ENCODE measurements at regions not wholly inside any gene's neighbourhood (a gene's known extent, or its start where the extent isn't known, plus 50 kb on each side); places are given as distances from the start of the nearest gene placed in this dataset.

DNA sequence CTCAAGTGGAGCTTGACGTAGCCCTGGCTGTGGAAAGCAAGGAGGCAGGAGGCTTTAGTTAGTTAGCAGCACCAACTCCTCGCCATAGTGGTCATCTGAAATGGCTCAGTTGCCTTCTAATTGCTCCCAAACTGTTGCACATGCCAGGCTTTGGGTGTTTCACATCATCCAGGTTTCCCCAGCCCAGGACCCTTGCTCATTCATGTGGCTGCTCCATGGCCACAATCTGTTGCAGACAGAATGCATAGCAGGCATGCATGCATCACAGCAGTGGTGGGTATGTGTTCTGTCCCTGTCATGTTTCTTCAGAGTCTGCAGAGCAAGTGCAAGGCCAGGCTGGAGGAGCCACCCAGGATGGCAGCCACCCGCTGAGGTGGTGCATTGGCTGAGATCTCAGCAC is 407.6 kb downstream of the TSHZ3 start:
- Histone ChIP-seq H3K27ac (ENCODE audit: low read depth in 1 of 2, low read length in 2 of 2) (no peak overlapping the region), H3K4me2 (replicated peaks; ENCODE audit: extremely low read depth, low read length, poor library complexity, severe bottlenecking) (no peak overlapping the region), H3K9ac (ENCODE audit: insufficient read depth, low read length, poor library complexity, severe bottlenecking) (no peak overlapping the region), H3K9me3 (replicated peaks in 1 of 2; ENCODE audit: control insufficient read depth in 1 of 2, insufficient read depth in 1 of 2, low read length in 2 of 2) (no peaks in the 10 kb centered on the region), H3K27me3 (ENCODE audit: control insufficient read depth in 2 of 2, insufficient read depth in 2 of 2, low read length in 2 of 2) (no peaks in the 10 kb centered on the region), H4K20me1 (ENCODE audit: insufficient read depth, low read length) (no peaks in the 10 kb centered on the region), H3K4me3 (replicated peaks in 1 of 3; ENCODE audit: low read depth in 2 of 3, low read length in 3 of 3) (no peak overlapping the region), H2AFZ (ENCODE audit: insufficient read depth, low read depth, low read length, poor library complexity, severe bottlenecking) (no peak overlapping the region), H3K79me2 (ENCODE audit: insufficient read depth, low read length) (no peaks in the 10 kb centered on the region), H3K4me1 (ENCODE audit: control insufficient read depth in 1 of 2, insufficient read depth in 2 of 2, low read length in 2 of 2) (no peaks in the 10 kb centered on the region), H3K36me3 (replicated peaks in 1 of 2; ENCODE audit: control insufficient read depth in 1 of 2, insufficient read depth in 2 of 2, low read length in 2 of 2) (no peaks in the 10 kb centered on the region)
- Mint-ChIP-seq H3K27ac (no peak overlapping the region), H3K27me3 (ENCODE audit: low read depth in 3 of 3) (peaks cover 3 to 9% (median 3%) of the 10 kb centered on the region in 3 donors), H3K9me3 (peaks cover 0 to 3% (median 0%) of the 10 kb centered on the region in 7 donors), H3K4me3 (no peak overlapping the region), H3K36me3 (no peaks in the 10 kb centered on the region), H3K4me1 (no peaks in the 10 kb centered on the region)
- TF ChIP-seq, protein P1, sequence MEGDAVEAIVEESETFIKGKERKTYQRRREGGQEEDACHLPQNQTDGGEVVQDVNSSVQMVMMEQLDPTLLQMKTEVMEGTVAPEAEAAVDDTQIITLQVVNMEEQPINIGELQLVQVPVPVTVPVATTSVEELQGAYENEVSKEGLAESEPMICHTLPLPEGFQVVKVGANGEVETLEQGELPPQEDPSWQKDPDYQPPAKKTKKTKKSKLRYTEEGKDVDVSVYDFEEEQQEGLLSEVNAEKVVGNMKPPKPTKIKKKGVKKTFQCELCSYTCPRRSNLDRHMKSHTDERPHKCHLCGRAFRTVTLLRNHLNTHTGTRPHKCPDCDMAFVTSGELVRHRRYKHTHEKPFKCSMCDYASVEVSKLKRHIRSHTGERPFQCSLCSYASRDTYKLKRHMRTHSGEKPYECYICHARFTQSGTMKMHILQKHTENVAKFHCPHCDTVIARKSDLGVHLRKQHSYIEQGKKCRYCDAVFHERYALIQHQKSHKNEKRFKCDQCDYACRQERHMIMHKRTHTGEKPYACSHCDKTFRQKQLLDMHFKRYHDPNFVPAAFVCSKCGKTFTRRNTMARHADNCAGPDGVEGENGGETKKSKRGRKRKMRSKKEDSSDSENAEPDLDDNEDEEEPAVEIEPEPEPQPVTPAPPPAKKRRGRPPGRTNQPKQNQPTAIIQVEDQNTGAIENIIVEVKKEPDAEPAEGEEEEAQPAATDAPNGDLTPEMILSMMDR (IDR thresholded peaks at IDR 0.05): no peak
- intact Hi-C loops (cut with micrococcal nuclease): no loop called here
- no peak for DNase-seq
- 74% methylated on average over 3 of the region's 3 CpGs for WGBS (ENCODE audit: insufficient coverage)

DNA sequence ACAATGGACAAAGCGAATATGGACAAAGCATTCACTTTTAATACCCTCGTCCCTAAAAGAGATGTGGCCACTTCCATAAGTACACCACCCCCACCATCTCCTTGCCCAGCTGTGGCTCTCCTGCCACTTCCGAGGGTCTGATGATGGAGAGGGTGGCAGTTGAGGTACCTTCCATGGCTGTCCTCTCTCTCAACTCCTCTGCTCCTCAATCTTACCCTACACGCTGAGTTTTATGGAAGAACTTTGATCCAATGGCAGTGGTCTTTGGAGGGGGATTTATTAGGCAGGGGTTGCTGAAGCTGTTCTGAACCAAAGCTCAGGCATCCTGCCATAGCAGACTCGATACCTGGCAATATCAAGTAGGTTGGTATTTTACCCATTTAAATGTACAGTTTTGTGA is 413.0 kb downstream of the TSHZ3 start:
- Histone ChIP-seq H3K4me3 (replicated peaks in 1 of 3; ENCODE audit: low read depth in 2 of 3, low read length in 3 of 3) (no peak overlapping the region), H3K36me3 (replicated peaks in 1 of 2; ENCODE audit: control insufficient read depth in 1 of 2, insufficient read depth in 2 of 2, low read length in 2 of 2) (no peaks in the 10 kb centered on the region), H3K27me3 (ENCODE audit: control insufficient read depth in 2 of 2, insufficient read depth in 2 of 2, low read length in 2 of 2) (no peaks in the 10 kb centered on the region), H2AFZ (ENCODE audit: insufficient read depth, low read depth, low read length, poor library complexity, severe bottlenecking) (no peak overlapping the region), H4K20me1 (ENCODE audit: insufficient read depth, low read length) (no peaks in the 10 kb centered on the region), H3K4me1 (ENCODE audit: control insufficient read depth in 1 of 2, insufficient read depth in 2 of 2, low read length in 2 of 2) (no peaks in the 10 kb centered on the region), H3K4me2 (replicated peaks; ENCODE audit: extremely low read depth, low read length, poor library complexity, severe bottlenecking) (no peak overlapping the region), H3K9ac (ENCODE audit: insufficient read depth, low read length, poor library complexity, severe bottlenecking) (no peak overlapping the region), H3K79me2 (ENCODE audit: insufficient read depth, low read length) (no peaks in the 10 kb centered on the region), H3K9me3 (replicated peaks in 1 of 2; ENCODE audit: control insufficient read depth in 1 of 2, insufficient read depth in 1 of 2, low read length in 2 of 2) (no peaks in the 10 kb centered on the region), H3K27ac (ENCODE audit: low read depth in 1 of 2, low read length in 2 of 2) (no peak overlapping the region)
- TF ChIP-seq, protein P1 (IDR thresholded peaks at IDR 0.05): no peak
- WGBS (ENCODE audit: insufficient coverage): no CpG with 5 or more reads among the region's 5 CpGs
- no peak overlapping the region for H3K4me3 Mint-ChIP-seq
- intact Hi-C loops (cut with micrococcal nuclease): no loop called here
- no peaks in the 10 kb centered on the region for H3K36me3 Mint-ChIP-seq
- H3K27ac Mint-ChIP-seq: no peak overlapping the region
- no peaks in the 10 kb centered on the region for H3K4me1 Mint-ChIP-seq
- peaks cover 0 to 6% (median 0%) of the 10 kb centered on the region in 7 donors for H3K9me3 Mint-ChIP-seq
- no peak for DNase-seq
- peaks cover 3 to 6% (median 5%) of the 10 kb centered on the region in 3 donors for H3K27me3 Mint-ChIP-seq (ENCODE audit: low read depth in 3 of 3)
